ENCODE measurements at regions not wholly inside any gene's neighbourhood (a gene's known extent, or its start where the extent isn't known, plus 50 kb on each side); places are given as distances from the start of the nearest gene placed in this dataset.

- Mint-ChIP-seq H3K4me3 (ENCODE audit: unreplicated experiment) (no peak overlapping the region), H3K4me1 (ENCODE audit: unreplicated experiment) (no peaks in the 10 kb centered on the region), H3K9me3 (ENCODE audit: unreplicated experiment) (no peaks in the 10 kb centered on the region), H3K27me3 (ENCODE audit: unreplicated experiment) (peaks cover 27% of the 10 kb centered on the region), H3K27ac (ENCODE audit: unreplicated experiment) (no peak overlapping the region), H3K36me3 (ENCODE audit: unreplicated experiment) (no peaks in the 10 kb centered on the region)
- DNase-seq (ENCODE audit: extremely low spot score, unreplicated experiment): no peak
- no peak for TF ChIP-seq CTCF (IDR thresholded peaks at IDR 0.05)
These were observed 141.9 kb downstream of the CEMIP2 start for GRCh38 chr9:71626395-71626794.

GRCh38 chr9:71624728-71625127 is 143.6 kb downstream of the CEMIP2 start:
- no peak for DNase-seq (ENCODE audit: extremely low spot score, unreplicated experiment)
- H3K27me3 Mint-ChIP-seq (ENCODE audit: unreplicated experiment): peaks cover 24% of the 10 kb centered on the region
- H3K4me1 Mint-ChIP-seq (ENCODE audit: unreplicated experiment): no peaks in the 10 kb centered on the region
- no peaks in the 10 kb centered on the region for H3K9me3 Mint-ChIP-seq (ENCODE audit: unreplicated experiment)
- no peak overlapping the region for H3K27ac Mint-ChIP-seq (ENCODE audit: unreplicated experiment)
- no peak for TF ChIP-seq CTCF (IDR thresholded peaks at IDR 0.05)
- H3K4me3 Mint-ChIP-seq (ENCODE audit: unreplicated experiment): no peak overlapping the region
- H3K36me3 Mint-ChIP-seq (ENCODE audit: unreplicated experiment): no peaks in the 10 kb centered on the region

- H3K9me3 Mint-ChIP-seq (ENCODE audit: unreplicated experiment): peaks cover 10% of the 10 kb centered on the region
- no peak overlapping the region for H3K4me3 Mint-ChIP-seq (ENCODE audit: unreplicated experiment)
- H3K36me3 Mint-ChIP-seq (ENCODE audit: unreplicated experiment): no peaks in the 10 kb centered on the region
- peaks cover 12% of the 10 kb centered on the region for H3K27me3 Mint-ChIP-seq (ENCODE audit: unreplicated experiment)
- no peaks in the 10 kb centered on the region for H3K4me1 Mint-ChIP-seq (ENCODE audit: unreplicated experiment)
- TF ChIP-seq CTCF (IDR thresholded peaks at IDR 0.05): no peak
- H3K27ac Mint-ChIP-seq (ENCODE audit: unreplicated experiment): no peak overlapping the region
- DNase-seq (ENCODE audit: extremely low spot score, unreplicated experiment): no peak
These were observed 147.6 kb downstream of the CEMIP2 start for GRCh38 chr9:71620746-71621145.

GRCh38 chr9:71620331-71620730 is 148.0 kb downstream of the CEMIP2 start:
- Mint-ChIP-seq H3K27me3 (ENCODE audit: unreplicated experiment) (peaks cover 12% of the 10 kb centered on the region), H3K4me3 (ENCODE audit: unreplicated experiment) (no peak overlapping the region), H3K9me3 (ENCODE audit: unreplicated experiment) (peaks cover 10% of the 10 kb centered on the region), H3K27ac (ENCODE audit: unreplicated experiment) (no peak overlapping the region), H3K36me3 (ENCODE audit: unreplicated experiment) (no peaks in the 10 kb centered on the region), H3K4me1 (ENCODE audit: unreplicated experiment) (no peaks in the 10 kb centered on the region)
- no peak for DNase-seq (ENCODE audit: extremely low spot score, unreplicated experiment)
- no peak for TF ChIP-seq CTCF (IDR thresholded peaks at IDR 0.05)

- H3K27ac Mint-ChIP-seq (ENCODE audit: unreplicated experiment): no peak overlapping the region
- no peaks in the 10 kb centered on the region for H3K36me3 Mint-ChIP-seq (ENCODE audit: unreplicated experiment)
- no peak for DNase-seq (ENCODE audit: extremely low spot score, unreplicated experiment)
- no peak overlapping the region for H3K4me3 Mint-ChIP-seq (ENCODE audit: unreplicated experiment)
- TF ChIP-seq CTCF (IDR thresholded peaks at IDR 0.05): no peak
- peaks cover 10% of the 10 kb centered on the region for H3K9me3 Mint-ChIP-seq (ENCODE audit: unreplicated experiment)
- no peaks in the 10 kb centered on the region for H3K4me1 Mint-ChIP-seq (ENCODE audit: unreplicated experiment)
- peaks cover 12% of the 10 kb centered on the region for H3K27me3 Mint-ChIP-seq (ENCODE audit: unreplicated experiment)
These were observed 148.4 kb downstream of the CEMIP2 start for GRCh38 chr9:71619926-71620325.

Measured in osteocyte (in vitro differentiated cells).